IPS-18a (cell line): ENCODE measurements at regions not wholly inside any gene's neighbourhood (a gene's known extent, or its start where the extent isn't known, plus 50 kb on each side); places are given as distances from the start of the nearest gene placed in this dataset.

Experiments used
- H3K27ac ChIP-seq: one replicate; pipeline ENCODE4 v1.5.1; 2013; ENCODE audit warnings: low read length
- H3K27me3 ChIP-seq: one replicate; pipeline ENCODE4 v1.6.1; 2013; ENCODE audit warnings: mild to moderate bottlenecking, low read length; ENCODE audit not compliant: control insufficient read depth, insufficient read depth
- H3K36me3 ChIP-seq: one replicate; pipeline ENCODE4 v1.6.1; 2013; ENCODE audit warnings: low read depth, low read length; ENCODE audit not compliant: control insufficient read depth
- H3K4me1 ChIP-seq: one replicate; pipeline ENCODE4 v1.6.1; 2013; ENCODE audit warnings: low read depth, low read length; ENCODE audit not compliant: control insufficient read depth
- H3K4me3 ChIP-seq: one replicate; pipeline ENCODE4 v1.5.1; 2013; ENCODE audit warnings: low read length
- H3K9ac ChIP-seq: one replicate; pipeline ENCODE4 v1.6.1; 2013; ENCODE audit warnings: mild to moderate bottlenecking, low read length, moderate library complexity
- H3K9me3 ChIP-seq: one replicate; pipeline ENCODE4 v1.6.1; 2013; ENCODE audit warnings: low read depth, low read length; ENCODE audit not compliant: control insufficient read depth

- Histone ChIP-seq H3K27me3 (no peaks in the 10 kb centered on the region), H3K9me3 (no peaks in the 10 kb centered on the region), H3K27ac (no peak overlapping the region), H3K36me3 (no peaks in the 10 kb centered on the region), H3K9ac (no peak overlapping the region), H3K4me3 (no peak overlapping the region), H3K4me1 (no peaks in the 10 kb centered on the region)
Observed at GRCh38 chr12:115558281-115558680, 719.2 kb downstream of the MED13L start.

GRCh38 chr12:115553622-115554021 is 723.9 kb downstream of the MED13L start:
- H3K4me1 ChIP-seq = no peaks in the 10 kb centered on the region
- H3K4me3 ChIP-seq = no peak overlapping the region

GRCh38 chr12:115543269-115543668 is 734.2 kb downstream of the MED13L start:
- no peak overlapping the region for H3K9ac ChIP-seq
- no peaks in the 10 kb centered on the region for H3K9me3 ChIP-seq
- no peak overlapping the region for H3K4me3 ChIP-seq
- no peaks in the 10 kb centered on the region for H3K27me3 ChIP-seq
- H3K4me1 ChIP-seq = no peaks in the 10 kb centered on the region
- no peaks in the 10 kb centered on the region for H3K36me3 ChIP-seq
- no peak overlapping the region for H3K27ac ChIP-seq

More at GRCh38 chr12:115553622-115554021, 723.9 kb downstream of the MED13L start:
- Histone ChIP-seq H3K27me3 (no peaks in the 10 kb centered on the region), H3K36me3 (no peaks in the 10 kb centered on the region), H3K9me3 (no peaks in the 10 kb centered on the region), H3K27ac (no peak overlapping the region), H3K9ac (no peak overlapping the region)

GRCh38 chr12:115542656-115543055 is 734.8 kb downstream of the MED13L start:
- Histone ChIP-seq H3K36me3 (no peaks in the 10 kb centered on the region), H3K9ac (no peak overlapping the region), H3K4me1 (no peaks in the 10 kb centered on the region), H3K27ac (no peak overlapping the region), H3K4me3 (no peak overlapping the region), H3K27me3 (no peaks in the 10 kb centered on the region), H3K9me3 (no peaks in the 10 kb centered on the region)

- Histone ChIP-seq H3K4me1 (no peaks in the 10 kb centered on the region), H3K36me3 (no peaks in the 10 kb centered on the region), H3K9me3 (no peaks in the 10 kb centered on the region), H3K27me3 (no peaks in the 10 kb centered on the region), H3K27ac (no peak overlapping the region), H3K4me3 (no peak overlapping the region), H3K9ac (no peak overlapping the region)
Observed at GRCh38 chr12:115541891-115542421, 735.5 kb downstream of the MED13L start.

- Histone ChIP-seq H3K4me3 (no peak overlapping the region), H3K9me3 (no peaks in the 10 kb centered on the region)
Observed at GRCh38 chr12:115528466-115528865, 749.0 kb downstream of the MED13L start.

GRCh38 chr12:115521771-115522409 is 755.6 kb downstream of the MED13L start:
- Histone ChIP-seq H3K27me3 (no peaks in the 10 kb centered on the region), H3K4me3 (no peak overlapping the region), H3K27ac (no peak overlapping the region), H3K9me3 (peaks cover 4% of the 10 kb centered on the region), H3K4me1 (peaks cover 8% of the 10 kb centered on the region), H3K9ac (no peak overlapping the region), H3K36me3 (no peaks in the 10 kb centered on the region)

More at GRCh38 chr12:115528466-115528865, 749.0 kb downstream of the MED13L start:
- Histone ChIP-seq H3K27ac (no peak overlapping the region), H3K4me1 (no peaks in the 10 kb centered on the region), H3K9ac (no peak overlapping the region), H3K27me3 (no peaks in the 10 kb centered on the region), H3K36me3 (no peaks in the 10 kb centered on the region)

- Histone ChIP-seq H3K9me3 (peaks cover 4% of the 10 kb centered on the region), H3K27ac (no peak overlapping the region), H3K9ac (no peak overlapping the region), H3K4me3 (no peak overlapping the region), H3K36me3 (no peaks in the 10 kb centered on the region), H3K27me3 (no peaks in the 10 kb centered on the region), H3K4me1 (peaks cover 8% of the 10 kb centered on the region)
Observed at GRCh38 chr12:115519887-115520286, 757.6 kb downstream of the MED13L start.

- Histone ChIP-seq H3K36me3 (no peaks in the 10 kb centered on the region), H3K4me3 (no peak overlapping the region), H3K9me3 (peaks cover 4% of the 10 kb centered on the region)
Observed at GRCh38 chr12:115519359-115519758, 758.1 kb downstream of the MED13L start.

GRCh38 chr12:115517913-115518312 is 759.6 kb downstream of the MED13L start:
- no peak overlapping the region for H3K9ac ChIP-seq
- H3K4me1 ChIP-seq = peaks cover 8% of the 10 kb centered on the region
- H3K27ac ChIP-seq = no peak overlapping the region
- H3K9me3 ChIP-seq = peaks cover 6% of the 10 kb centered on the region
- no peak overlapping the region for H3K4me3 ChIP-seq
- no peaks in the 10 kb centered on the region for H3K36me3 ChIP-seq
- no peaks in the 10 kb centered on the region for H3K27me3 ChIP-seq

More at GRCh38 chr12:115519359-115519758, 758.1 kb downstream of the MED13L start:
- Histone ChIP-seq H3K27me3 (no peaks in the 10 kb centered on the region), H3K9ac (no peak overlapping the region), H3K4me1 (peaks cover 8% of the 10 kb centered on the region), H3K27ac (no peak overlapping the region)

- Histone ChIP-seq H3K36me3 (no peaks in the 10 kb centered on the region), H3K9ac (no peak overlapping the region), H3K9me3 (peaks cover 4% of the 10 kb centered on the region), H3K4me1 (peaks cover 34% of the 10 kb centered on the region), H3K27me3 (peaks cover 34% of the 10 kb centered on the region), H3K27ac (no peak overlapping the region), H3K4me3 (no peak overlapping the region)
Observed at GRCh38 chr12:115511986-115512711, 765.3 kb downstream of the MED13L start.
